Panc1 (cell line): ENCODE measurements at regions not wholly inside any gene's neighbourhood (a gene's known extent, or its start where the extent isn't known, plus 50 kb on each side); places are given as distances from the start of the nearest gene placed in this dataset.

Experiments used
- ATAC-seq: fragments of 200-7000 bp; cut with Tn5 transposase; 2 replicates; pipeline ENCODE4 v1.9.1; 2020; ENCODE audit warnings: mild to moderate bottlenecking, moderate library complexity
- BruUV-seq: library from RNA; stranded (reverse); fragments of 400-500 nt; replicated peaks from 2 replicates; lab custom pipeline; 2021; lab: Mats Ljungman, UMichigan
- CTCF ChIA-PET: fragments of 300-600 bp; sonication (Branson Sonifier 250); formaldehyde crosslinking; loops from one replicate; lab custom pipeline; 2022; ENCODE audit warnings: antibody characterized with exemption; lab: Charles Lee
- POLR2A ChIA-PET: fragments of 300-600 bp; sonication (Branson Sonifier 250); formaldehyde crosslinking; loops from one replicate; lab custom pipeline; 2022; ENCODE audit warnings: antibody characterized with exemption; lab: Charles Lee
- DNase-seq: peaks from one replicate; pipeline ENCODE4 v3.0.0-alpha.2; 2010; ENCODE audit warnings: low read depth, low spot score
- H3K27ac ChIP-seq: 2 replicates; pipeline ENCODE4 v1.5.1; 2011; ENCODE audit warnings: mild to moderate bottlenecking, low read length, inconsistent platforms
- H3K27me3 ChIP-seq: fragments of 200-500 bp; sonication (Bioruptor generic); 2 replicates; pipeline ENCODE4 v1.6.0; 2014; ENCODE audit warnings: low read length, inconsistent platforms; ENCODE audit not compliant: control insufficient read depth, insufficient read depth
- H3K36me3 ChIP-seq: fragments of 200-500 bp; sonication (Bioruptor generic); 2 replicates; pipeline ENCODE4 v1.5.1; 2014; ENCODE audit warnings: inconsistent platforms, mild to moderate bottlenecking, low read length, moderate library complexity; ENCODE audit not compliant: control insufficient read depth, insufficient read depth
- H3K4me1 ChIP-seq: 2 replicates; pipeline ENCODE4 v1.5.1; 2011; ENCODE audit warnings: inconsistent platforms, mild to moderate bottlenecking, low read length, moderate library complexity; ENCODE audit not compliant: control insufficient read depth, insufficient read depth
- H3K4me3 ChIP-seq, 2 experiments: 2 replicates each; pipeline ENCODE4 v1.5.1; 2011 to 2012; ENCODE audit warnings: low read depth in 2 of 2, low read length in 2 of 2, mild to moderate bottlenecking in 2 of 2, inconsistent platforms in 1 of 2, moderate library complexity in 1 of 2
- H3K9me3 ChIP-seq: fragments of 200-500 bp; sonication (Bioruptor generic); 2 replicates; pipeline ENCODE4 v1.5.1; 2014; ENCODE audit warnings: low read depth, mild to moderate bottlenecking, inconsistent platforms, low read length, moderate library complexity; ENCODE audit not compliant: control insufficient read depth, insufficient read depth
- CTCF ChIP-seq: fragments of 450-650 bp; IDR thresholded peaks from 2 replicates; pipeline ENCODE4 v1.5.1; 2017; ENCODE audit warnings: mild to moderate bottlenecking
- POLR2AphosphoS5 ChIP-seq: IDR thresholded peaks from 2 replicates; pipeline ENCODE4 v1.6.1; 2012; ENCODE audit warnings: mild to moderate bottlenecking, low read depth, low read length, moderate library complexity
- SIN3A ChIP-seq: IDR thresholded peaks from 2 replicates; pipeline ENCODE4 v1.6.1; 2012; ENCODE audit warnings: low read depth, mild to moderate bottlenecking, low read length, moderate library complexity, borderline replicate concordance; ENCODE audit not compliant: insufficient read depth
- TCF7L2 ChIP-seq: IDR thresholded peaks from 2 replicates; pipeline ENCODE4 v1.6.1; 2011; ENCODE audit warnings: mild to moderate bottlenecking, low read depth, low read length, inconsistent platforms
- in situ Hi-C: cut with HindIII; loops from 2 replicates; pipeline ENCODE4 v1.10.0; 2016; ENCODE audit warnings: low sequenced_read_pairs, low pct_unique_long_range_greater_than_20kb
- intact Hi-C: fragments of 100-400 bp; cut with micrococcal nuclease; formaldehyde crosslinking; loops from one replicate; pipeline ENCODE4 v1.10.0; 2022; ENCODE audit not compliant: unreplicated experiment
- TF ChIP-seq, protein P1 (sequence below), 2 experiments: IDR thresholded peaks; 2 replicates each; pipeline ENCODE4 v1.6.1; 2011 to 2012; ENCODE audit warnings: low read depth in 2 of 2, control low read depth in 1 of 2, low read length in 1 of 2, mild to moderate bottlenecking in 1 of 2, moderate library complexity in 1 of 2; ENCODE audit not compliant: insufficient read depth in 1 of 2

DNA sequence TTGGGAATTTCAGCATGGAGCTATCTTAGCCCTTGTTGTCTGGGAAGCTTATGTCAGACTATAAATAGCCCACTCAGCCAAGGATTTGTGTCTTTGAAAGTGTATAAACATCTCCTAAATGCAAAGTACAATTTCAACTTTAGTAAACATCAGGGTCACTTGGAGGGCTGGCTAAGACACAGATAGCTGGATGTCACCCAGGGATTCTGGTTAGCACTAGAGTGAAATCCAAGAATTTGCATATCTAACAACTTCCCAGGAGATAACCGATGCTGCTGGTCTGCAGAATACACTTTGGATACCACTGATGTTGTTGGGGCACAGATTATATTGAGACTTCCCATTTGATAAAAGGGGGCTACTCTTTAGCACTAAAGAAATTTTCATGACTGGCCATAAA lies 130.9 kb downstream of the PAX1 start:
- Histone ChIP-seq H3K27me3 (no peaks in the 10 kb centered on the region), H3K27ac (no peak overlapping the region), H3K4me3 (no peak overlapping the region), H3K36me3 (no peaks in the 10 kb centered on the region), H3K4me1 (no peaks in the 10 kb centered on the region), H3K9me3 (no peaks in the 10 kb centered on the region)
- intact Hi-C loops, result no loop called here
- in situ Hi-C loops, result no loop called here
- TF ChIP-seq TCF7L2 (no peak), CTCF (no peak), SIN3A (no peak), POLR2AphosphoS5 (no peak)
- TF ChIP-seq, protein P1, sequence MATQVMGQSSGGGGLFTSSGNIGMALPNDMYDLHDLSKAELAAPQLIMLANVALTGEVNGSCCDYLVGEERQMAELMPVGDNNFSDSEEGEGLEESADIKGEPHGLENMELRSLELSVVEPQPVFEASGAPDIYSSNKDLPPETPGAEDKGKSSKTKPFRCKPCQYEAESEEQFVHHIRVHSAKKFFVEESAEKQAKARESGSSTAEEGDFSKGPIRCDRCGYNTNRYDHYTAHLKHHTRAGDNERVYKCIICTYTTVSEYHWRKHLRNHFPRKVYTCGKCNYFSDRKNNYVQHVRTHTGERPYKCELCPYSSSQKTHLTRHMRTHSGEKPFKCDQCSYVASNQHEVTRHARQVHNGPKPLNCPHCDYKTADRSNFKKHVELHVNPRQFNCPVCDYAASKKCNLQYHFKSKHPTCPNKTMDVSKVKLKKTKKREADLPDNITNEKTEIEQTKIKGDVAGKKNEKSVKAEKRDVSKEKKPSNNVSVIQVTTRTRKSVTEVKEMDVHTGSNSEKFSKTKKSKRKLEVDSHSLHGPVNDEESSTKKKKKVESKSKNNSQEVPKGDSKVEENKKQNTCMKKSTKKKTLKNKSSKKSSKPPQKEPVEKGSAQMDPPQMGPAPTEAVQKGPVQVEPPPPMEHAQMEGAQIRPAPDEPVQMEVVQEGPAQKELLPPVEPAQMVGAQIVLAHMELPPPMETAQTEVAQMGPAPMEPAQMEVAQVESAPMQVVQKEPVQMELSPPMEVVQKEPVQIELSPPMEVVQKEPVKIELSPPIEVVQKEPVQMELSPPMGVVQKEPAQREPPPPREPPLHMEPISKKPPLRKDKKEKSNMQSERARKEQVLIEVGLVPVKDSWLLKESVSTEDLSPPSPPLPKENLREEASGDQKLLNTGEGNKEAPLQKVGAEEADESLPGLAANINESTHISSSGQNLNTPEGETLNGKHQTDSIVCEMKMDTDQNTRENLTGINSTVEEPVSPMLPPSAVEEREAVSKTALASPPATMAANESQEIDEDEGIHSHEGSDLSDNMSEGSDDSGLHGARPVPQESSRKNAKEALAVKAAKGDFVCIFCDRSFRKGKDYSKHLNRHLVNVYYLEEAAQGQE (IDR thresholded peaks at IDR 0.05; ENCODE audit: insufficient read depth in 1 of 2, low read depth in 2 of 2, low read length in 1 of 2), result no peak
- BruUV-seq, result no TSS peak
- ATAC-seq (no peak), DNase-seq (no peak)
- ChIA-PET POLR2A (no interaction called here), CTCF (no interaction called here)

DNA sequence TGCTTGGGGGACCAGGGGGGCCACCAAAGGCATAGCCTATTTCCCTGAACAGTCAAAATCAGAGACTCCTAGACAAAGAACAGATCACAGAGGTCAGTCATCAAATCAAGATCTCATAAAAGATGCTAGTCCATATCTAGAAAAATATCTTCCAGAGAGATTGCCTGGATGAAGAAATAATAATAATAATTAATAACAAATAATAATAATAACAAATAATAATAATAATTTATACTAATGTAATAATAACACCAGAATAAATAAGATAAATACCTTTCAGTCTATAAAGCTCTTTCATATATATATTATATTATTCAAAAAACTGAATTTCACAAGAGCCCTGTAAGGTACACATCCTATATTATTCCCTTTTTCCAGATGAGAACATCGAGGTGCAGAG lies 129.6 kb downstream of the PAX1 start:
- intact Hi-C loops, result no loop called here
- BruUV-seq, result no TSS peak
- in situ Hi-C loops, result no loop called here
- POLR2A ChIA-PET, result no interaction called here
- H3K27me3 ChIP-seq, result no peaks in the 10 kb centered on the region
- H3K27ac ChIP-seq, result no peak overlapping the region
- DNase-seq, result no peak
- CTCF ChIA-PET, result no interaction called here
- no peaks in the 10 kb centered on the region for H3K9me3 ChIP-seq
- H3K4me1 ChIP-seq, result no peaks in the 10 kb centered on the region
- TF ChIP-seq SIN3A, result no peak
- TF ChIP-seq CTCF, result no peak
- TF ChIP-seq, protein P1 (IDR thresholded peaks at IDR 0.05; ENCODE audit: insufficient read depth in 1 of 2, low read depth in 2 of 2, low read length in 1 of 2), result no peak
- H3K4me3 ChIP-seq, result no peak overlapping the region
- no peaks in the 10 kb centered on the region for H3K36me3 ChIP-seq
- ATAC-seq, result no peak
